RWPE1 (cell line): ENCODE measurements at regions not wholly inside any gene's neighbourhood (a gene's known extent, or its start where the extent isn't known, plus 50 kb on each side); places are given as distances from the start of the nearest gene placed in this dataset.

Experiments used
- CTCF ChIA-PET: fragments of 350-600 bp; sonication (Branson Sonifier 250); formaldehyde crosslinking; extraction: SDS; loops from one replicate; lab custom pipeline; 2021; lab: Yijun Ruan, JAX
- POLR2A ChIA-PET: fragments of 400-600 bp; formaldehyde crosslinking; extraction: SDS; loops from one replicate; lab custom pipeline; 2020; ENCODE audit warnings: antibody characterized with exemption; ENCODE audit not compliant: low non-redundant PET; lab: Yijun Ruan, JAX
- DNase-seq: peaks from one replicate; pipeline ENCODE4 v3.0.0; 2012; ENCODE audit warnings: low spot score
- H3K27ac ChIP-seq: fragments of 450-650 bp; 2 replicates; pipeline ENCODE4 v1.5.1; 2017
- TF ChIP-seq, protein P1 (sequence below): fragments of 450-650 bp; conservative IDR thresholded peaks from 2 replicates; pipeline ENCODE4 v1.5.1; 2017; ENCODE audit warnings: low read depth, mild to moderate bottlenecking

DNA sequence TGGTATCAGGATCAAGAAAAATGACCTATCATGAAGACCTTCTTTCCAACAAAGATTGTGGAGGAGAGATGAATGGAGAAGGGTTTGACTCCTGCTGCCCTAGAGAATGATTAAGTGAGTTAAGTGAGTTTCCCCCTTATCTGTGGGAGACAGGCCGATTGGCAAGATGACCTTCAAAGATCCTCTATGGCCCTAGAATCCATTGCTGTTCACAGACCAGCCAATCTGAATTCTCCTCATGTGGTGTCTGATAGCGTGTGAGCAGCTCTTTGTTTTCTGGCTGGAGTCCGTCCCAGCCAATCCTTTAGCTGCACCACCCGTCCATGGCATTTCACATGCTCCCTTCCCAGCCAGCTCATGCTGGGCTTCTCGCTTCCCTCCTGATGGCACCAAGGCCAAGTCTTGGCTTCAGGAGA, 79.4 kb downstream of the MARCHF4 start:
- POLR2A ChIA-PET, result no interaction called here
- TF ChIP-seq, protein P1, sequence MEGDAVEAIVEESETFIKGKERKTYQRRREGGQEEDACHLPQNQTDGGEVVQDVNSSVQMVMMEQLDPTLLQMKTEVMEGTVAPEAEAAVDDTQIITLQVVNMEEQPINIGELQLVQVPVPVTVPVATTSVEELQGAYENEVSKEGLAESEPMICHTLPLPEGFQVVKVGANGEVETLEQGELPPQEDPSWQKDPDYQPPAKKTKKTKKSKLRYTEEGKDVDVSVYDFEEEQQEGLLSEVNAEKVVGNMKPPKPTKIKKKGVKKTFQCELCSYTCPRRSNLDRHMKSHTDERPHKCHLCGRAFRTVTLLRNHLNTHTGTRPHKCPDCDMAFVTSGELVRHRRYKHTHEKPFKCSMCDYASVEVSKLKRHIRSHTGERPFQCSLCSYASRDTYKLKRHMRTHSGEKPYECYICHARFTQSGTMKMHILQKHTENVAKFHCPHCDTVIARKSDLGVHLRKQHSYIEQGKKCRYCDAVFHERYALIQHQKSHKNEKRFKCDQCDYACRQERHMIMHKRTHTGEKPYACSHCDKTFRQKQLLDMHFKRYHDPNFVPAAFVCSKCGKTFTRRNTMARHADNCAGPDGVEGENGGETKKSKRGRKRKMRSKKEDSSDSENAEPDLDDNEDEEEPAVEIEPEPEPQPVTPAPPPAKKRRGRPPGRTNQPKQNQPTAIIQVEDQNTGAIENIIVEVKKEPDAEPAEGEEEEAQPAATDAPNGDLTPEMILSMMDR, result no peak
- no peak for DNase-seq
- CTCF ChIA-PET, result interaction anchor here (0.7 kb wide), 1 partner anchor 1333 kb away, joined by 3 read pairs; no protein-coding TSS in a partner anchor
- H3K27ac ChIP-seq, result no peak overlapping the region

DNA sequence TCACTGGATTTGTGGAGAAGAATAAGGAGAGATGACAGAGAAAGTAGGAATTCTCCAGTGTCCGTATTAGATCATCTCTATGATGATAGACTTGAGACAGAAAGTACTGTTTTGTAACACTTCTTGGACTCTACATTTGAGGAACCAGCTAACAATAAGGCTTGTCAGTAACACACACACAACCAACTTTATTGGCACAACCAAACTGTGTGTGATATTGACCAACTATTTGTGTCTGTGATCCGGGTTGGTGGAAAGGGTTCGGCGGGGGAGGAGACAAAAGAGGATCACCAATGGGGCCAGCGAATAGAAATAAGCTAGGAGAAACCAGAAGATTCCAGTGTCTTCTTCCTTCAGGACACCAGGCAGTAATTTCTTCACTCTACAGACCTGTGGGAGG, 79.8 kb downstream of the MARCHF4 start:
- DNase-seq, result no peak
- CTCF ChIA-PET, result interaction anchor here (0.7 kb wide), 1 partner anchor 1334 kb away, joined by 3 read pairs; no protein-coding TSS in a partner anchor
- POLR2A ChIA-PET, result no interaction called here
- TF ChIP-seq, protein P1, result no peak
- no peak overlapping the region for H3K27ac ChIP-seq

GRCh38 chr2:216289470-216289869, 82.8 kb downstream of the MARCHF4 start:
- TF ChIP-seq, protein P1, result no peak
- POLR2A ChIA-PET, result no interaction called here
- H3K27ac ChIP-seq, result no peak overlapping the region
- CTCF ChIA-PET, result interaction anchor here (0.6 kb wide), 1 partner anchor 286 kb away, joined by 3 read pairs; no protein-coding TSS in a partner anchor
- no peak for DNase-seq

GRCh38 chr2:216287251-216287650, 85.0 kb downstream of the MARCHF4 start:
- TF ChIP-seq, protein P1, result no peak
- ChIA-PET POLR2A (no interaction called here), CTCF (interaction anchor here (0.7 kb wide), 1 partner anchor 117 kb away, joined by 4 read pairs; no protein-coding TSS in a partner anchor)
- H3K27ac ChIP-seq, result no peak overlapping the region
- no peak for DNase-seq

DNA sequence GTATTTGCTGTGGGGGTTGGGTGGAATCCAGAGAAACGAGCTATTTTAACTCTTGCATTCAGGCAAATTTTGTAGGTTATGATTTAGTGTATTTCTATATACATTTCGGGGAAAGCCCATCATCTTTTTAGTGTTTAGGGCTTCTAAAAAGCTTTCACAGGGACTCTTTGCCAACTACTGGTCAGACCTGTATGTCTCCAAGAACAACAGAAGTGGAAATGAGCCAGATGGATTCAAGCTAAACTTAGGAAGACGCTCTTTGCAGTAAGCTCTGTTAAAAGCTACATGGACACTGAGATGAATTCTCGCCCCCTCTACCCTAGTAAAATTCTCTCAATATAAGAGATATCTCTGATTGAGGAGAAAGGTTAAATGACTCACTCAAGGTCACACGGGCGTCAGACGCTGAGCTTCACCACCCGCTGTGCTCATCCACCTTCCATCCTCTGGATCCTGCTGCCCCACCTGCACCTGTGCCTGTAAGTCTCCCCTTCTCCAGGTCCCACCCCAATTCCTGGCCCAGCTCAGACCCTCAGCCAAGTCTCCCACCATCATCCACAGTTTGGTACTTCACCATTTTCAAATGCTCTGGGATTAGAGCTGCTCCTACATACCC, 85.6 kb downstream of the MARCHF4 start:
- no peak overlapping the region for H3K27ac ChIP-seq
- TF ChIP-seq, protein P1, result no peak
- CTCF ChIA-PET, result interaction anchor here (0.7 kb wide), 1 partner anchor 118 kb away, joined by 4 read pairs; no protein-coding TSS in a partner anchor
- POLR2A ChIA-PET, result no interaction called here
- DNase-seq, result no peak

GRCh38 chr2:216285701-216286100, 86.6 kb downstream of the MARCHF4 start:
- H3K27ac ChIP-seq, result no peak overlapping the region
- ChIA-PET CTCF (no interaction called here), POLR2A (no interaction called here)
- TF ChIP-seq, protein P1, result no peak
- DNase-seq, result no peak
